ENCODE measurements at regions not wholly inside any gene's neighbourhood (a gene's known extent, or its start where the extent isn't known, plus 50 kb on each side); places are given as distances from the start of the nearest gene placed in this dataset.

DNA sequence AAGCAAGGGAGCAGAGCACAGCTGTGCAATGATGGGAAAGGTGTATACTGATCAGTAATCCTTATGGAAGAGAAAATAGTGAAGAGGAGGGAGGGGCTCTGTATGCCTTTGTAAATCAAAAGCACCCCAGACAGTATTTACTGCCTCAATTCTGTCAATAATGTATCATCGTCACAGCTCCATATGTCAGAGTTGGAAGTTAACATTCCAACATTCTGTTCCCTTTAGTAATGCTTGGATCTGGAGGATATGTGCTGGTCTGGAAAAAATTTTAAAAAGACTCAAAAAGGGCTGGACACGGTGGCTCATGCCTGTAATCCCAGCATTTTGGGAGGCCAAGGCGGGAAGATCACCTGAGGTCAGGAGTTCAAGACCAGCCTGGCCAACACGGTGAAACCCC lies 310.4 kb downstream of the ACTL7B start:
- TF ChIP-seq, protein P1, sequence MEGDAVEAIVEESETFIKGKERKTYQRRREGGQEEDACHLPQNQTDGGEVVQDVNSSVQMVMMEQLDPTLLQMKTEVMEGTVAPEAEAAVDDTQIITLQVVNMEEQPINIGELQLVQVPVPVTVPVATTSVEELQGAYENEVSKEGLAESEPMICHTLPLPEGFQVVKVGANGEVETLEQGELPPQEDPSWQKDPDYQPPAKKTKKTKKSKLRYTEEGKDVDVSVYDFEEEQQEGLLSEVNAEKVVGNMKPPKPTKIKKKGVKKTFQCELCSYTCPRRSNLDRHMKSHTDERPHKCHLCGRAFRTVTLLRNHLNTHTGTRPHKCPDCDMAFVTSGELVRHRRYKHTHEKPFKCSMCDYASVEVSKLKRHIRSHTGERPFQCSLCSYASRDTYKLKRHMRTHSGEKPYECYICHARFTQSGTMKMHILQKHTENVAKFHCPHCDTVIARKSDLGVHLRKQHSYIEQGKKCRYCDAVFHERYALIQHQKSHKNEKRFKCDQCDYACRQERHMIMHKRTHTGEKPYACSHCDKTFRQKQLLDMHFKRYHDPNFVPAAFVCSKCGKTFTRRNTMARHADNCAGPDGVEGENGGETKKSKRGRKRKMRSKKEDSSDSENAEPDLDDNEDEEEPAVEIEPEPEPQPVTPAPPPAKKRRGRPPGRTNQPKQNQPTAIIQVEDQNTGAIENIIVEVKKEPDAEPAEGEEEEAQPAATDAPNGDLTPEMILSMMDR (conservative IDR thresholded peaks at IDR 0.05; ENCODE audit: low read depth, low read length), result no peak
- H3K4me3 ChIP-seq (IDR thresholded peaks at IDR 0.05; ENCODE audit: insufficient read depth, low read depth, low read length), result no peak overlapping the region
- H3K27ac ChIP-seq, result no peak overlapping the region
- no peak overlapping the region for H3K4me2 ChIP-seq
- H3K27me3 ChIP-seq (ENCODE audit: insufficient read depth, low read depth), result no peaks in the 10 kb centered on the region
- no peaks in the 10 kb centered on the region for H4K20me1 ChIP-seq (ENCODE audit: insufficient read depth)
- H3K79me2 ChIP-seq (ENCODE audit: insufficient read depth, low read depth), result no peaks in the 10 kb centered on the region
- no peaks in the 10 kb centered on the region for H3K4me1 ChIP-seq (ENCODE audit: low read depth, poor library complexity, severe bottlenecking)
- no peak overlapping the region for H3K9ac ChIP-seq
- H3K36me3 ChIP-seq (ENCODE audit: insufficient read depth), result no peaks in the 10 kb centered on the region
- H2AFZ ChIP-seq (ENCODE audit: low read depth), result no peak overlapping the region

DNA sequence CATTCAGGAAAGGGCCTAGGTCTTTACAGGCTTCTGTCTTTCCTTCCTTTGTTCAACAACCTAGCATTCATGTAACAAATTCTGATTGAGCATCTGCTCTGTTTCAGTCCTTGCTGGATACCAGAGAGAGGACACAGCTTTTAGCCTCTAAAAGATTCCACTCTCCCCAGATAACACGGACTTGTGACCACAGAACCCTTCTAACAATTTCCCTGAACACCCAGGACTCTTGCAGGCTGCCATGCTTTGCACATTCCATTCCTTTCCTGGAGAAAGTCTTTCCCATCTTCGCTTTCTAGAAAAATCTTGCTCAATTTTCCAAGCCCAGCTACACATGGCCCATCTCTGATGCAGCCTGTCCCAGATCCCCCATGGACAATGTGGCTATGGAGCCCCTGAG lies 310.9 kb downstream of the ACTL7B start:
- Histone ChIP-seq H3K36me3 (ENCODE audit: insufficient read depth) (no peaks in the 10 kb centered on the region), H3K4me3 (IDR thresholded peaks at IDR 0.05; ENCODE audit: insufficient read depth, low read depth, low read length) (no peak overlapping the region), H3K27ac (no peak overlapping the region), H3K4me1 (ENCODE audit: low read depth, poor library complexity, severe bottlenecking) (no peaks in the 10 kb centered on the region), H3K27me3 (ENCODE audit: insufficient read depth, low read depth) (no peaks in the 10 kb centered on the region), H2AFZ (ENCODE audit: low read depth) (no peak overlapping the region), H3K9ac (no peak overlapping the region), H3K79me2 (ENCODE audit: insufficient read depth, low read depth) (no peaks in the 10 kb centered on the region), H3K4me2 (no peak overlapping the region), H4K20me1 (ENCODE audit: insufficient read depth) (no peaks in the 10 kb centered on the region)
- TF ChIP-seq, protein P1 (conservative IDR thresholded peaks at IDR 0.05; ENCODE audit: low read depth, low read length), result no peak

DNA sequence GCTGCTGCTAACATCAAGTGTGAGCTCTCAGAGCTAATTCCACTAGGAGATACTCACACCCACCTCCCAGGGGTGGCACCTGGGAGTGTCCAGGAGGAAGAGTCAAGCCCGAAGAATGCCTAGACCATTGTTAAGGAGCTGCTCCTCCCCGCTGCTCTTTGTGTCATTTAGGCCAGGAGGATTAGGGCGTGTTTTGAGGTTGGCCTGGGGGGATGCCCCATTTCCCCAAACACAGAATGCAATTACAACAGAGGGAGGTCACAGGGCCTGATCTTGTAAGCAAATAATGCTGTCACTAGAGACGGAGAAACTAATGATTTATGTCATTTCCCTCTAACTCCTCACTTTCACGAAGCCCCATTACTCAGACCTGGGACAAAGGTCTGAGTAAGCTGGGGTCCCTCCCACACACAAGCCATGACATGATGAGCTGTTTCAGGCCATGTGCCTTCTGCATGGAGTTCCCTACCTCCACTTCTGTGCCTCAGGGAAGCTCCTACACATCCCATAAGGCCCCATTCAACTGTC lies 312.5 kb downstream of the ACTL7B start:
- H2AFZ ChIP-seq (ENCODE audit: low read depth), result no peak overlapping the region
- no peaks in the 10 kb centered on the region for H3K4me1 ChIP-seq (ENCODE audit: low read depth, poor library complexity, severe bottlenecking)
- TF ChIP-seq, protein P1 (conservative IDR thresholded peaks at IDR 0.05; ENCODE audit: low read depth, low read length), result no peak
- H3K27me3 ChIP-seq (ENCODE audit: insufficient read depth, low read depth), result no peaks in the 10 kb centered on the region
- H3K79me2 ChIP-seq (ENCODE audit: insufficient read depth, low read depth), result no peaks in the 10 kb centered on the region
- no peak overlapping the region for H3K27ac ChIP-seq
- H3K4me3 ChIP-seq (IDR thresholded peaks at IDR 0.05; ENCODE audit: insufficient read depth, low read depth, low read length), result no peak overlapping the region
- H3K9ac ChIP-seq, result no peak overlapping the region
- no peaks in the 10 kb centered on the region for H3K36me3 ChIP-seq (ENCODE audit: insufficient read depth)
- no peak overlapping the region for H3K4me2 ChIP-seq
- no peaks in the 10 kb centered on the region for H4K20me1 ChIP-seq (ENCODE audit: insufficient read depth)

DNA sequence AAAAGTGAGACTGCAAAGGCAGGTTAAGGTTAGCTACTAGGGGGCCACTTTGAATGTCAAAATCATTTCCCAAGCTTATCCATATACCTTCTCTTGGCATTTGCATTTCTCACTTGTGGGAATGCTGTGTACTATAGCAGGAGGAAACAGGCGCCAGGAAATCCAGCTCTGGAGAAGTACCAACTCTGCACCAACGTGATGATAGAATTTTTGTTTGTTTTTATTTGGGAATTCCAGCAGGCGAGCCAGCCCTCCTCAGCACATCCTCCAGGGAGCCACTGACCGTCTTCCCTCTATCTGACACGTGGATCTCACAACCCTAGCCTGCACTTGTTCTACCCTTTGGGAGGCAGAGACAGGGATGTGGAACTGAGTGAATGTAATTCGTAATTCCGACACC lies 318.0 kb downstream of the ACTL7B start:
- no peak overlapping the region for H3K4me3 ChIP-seq (IDR thresholded peaks at IDR 0.05; ENCODE audit: insufficient read depth, low read depth, low read length)
- no peaks in the 10 kb centered on the region for H4K20me1 ChIP-seq (ENCODE audit: insufficient read depth)
- no peaks in the 10 kb centered on the region for H3K36me3 ChIP-seq (ENCODE audit: insufficient read depth)
- no peaks in the 10 kb centered on the region for H3K4me1 ChIP-seq (ENCODE audit: low read depth, poor library complexity, severe bottlenecking)
- TF ChIP-seq, protein P1 (conservative IDR thresholded peaks at IDR 0.05; ENCODE audit: low read depth, low read length), result no peak
- no peak overlapping the region for H3K4me2 ChIP-seq
- no peak overlapping the region for H2AFZ ChIP-seq (ENCODE audit: low read depth)
- no peak overlapping the region for H3K27ac ChIP-seq
- no peak overlapping the region for H3K9ac ChIP-seq
- H3K27me3 ChIP-seq (ENCODE audit: insufficient read depth, low read depth), result no peaks in the 10 kb centered on the region
- H3K79me2 ChIP-seq (ENCODE audit: insufficient read depth, low read depth), result no peaks in the 10 kb centered on the region

Data from KMS-11 (cell line).